A549 (cell line): ENCODE measurements at regions not wholly inside any gene's neighbourhood (a gene's known extent, or its start where the extent isn't known, plus 50 kb on each side); places are given as distances from the start of the nearest gene placed in this dataset.
"Not testable (repeated sequence)": the region's sequence is repeated elsewhere in the genome, so short reads cannot be mapped to it uniquely, and the experiment has no call there.

ENCODE experiments used
- ATAC-seq, 2 experiments: fragments of 200-7000 bp in 1 of 2; fragments of >200 bp in 1 of 2; cut with Nextera tagmentation in 1 of 2; cut with Tn5 transposase in 1 of 2; 3 replicates each; pipeline versions ENCODE4 v1.8.0 to v1.9.1; 2018 to 2020; ENCODE audit warnings: mild to moderate bottlenecking in 1 of 2, moderate library complexity in 1 of 2
- CTCF ChIA-PET: fragments of 300-600 bp; sonication (Branson Sonifier 250); formaldehyde crosslinking; extraction: SDS; loops from one replicate; lab custom pipeline; 2021; ENCODE audit warnings: antibody characterized with exemption, inconsistent platforms; lab: Yijun Ruan, JAX
- POLR2A ChIA-PET: fragments of 350-600 bp; formaldehyde crosslinking; extraction: SDS; loops from one replicate; lab custom pipeline; 2021; ENCODE audit warnings: antibody characterized with exemption, inconsistent platforms; lab: Yijun Ruan, JAX
- DNase-seq, 2 experiments: peaks; one replicate each; pipeline versions ENCODE4 v3.0.0 to v3.0.0-alpha.2; 2011 to 2016; ENCODE audit warnings: low read depth in 1 of 2, low spot score in 1 of 2
- FAIRE-seq: peaks from 2 replicates; lab custom pipeline; 2011; peaks lifted over from hg19 to GRCh38; lab: Jason Lieb, UNC
- H3K27ac ChIP-seq, 2 experiments: fragments of >200 bp; sonication (Bioruptor Twin); formaldehyde crosslinking; 3 replicates each; pipeline ENCODE4 v1.5.1; 2016 to 2017
- H3K4me1 ChIP-seq: fragments of >200 bp; sonication (Bioruptor Twin); formaldehyde crosslinking; 3 replicates; pipeline ENCODE4 v1.6.1; 2016
- H3K4me2 ChIP-seq: fragments of >200 bp; sonication (Bioruptor Twin); formaldehyde crosslinking; 3 replicates; pipeline ENCODE4 v1.6.1; 2016
- H3K4me3 ChIP-seq: fragments of >200 bp; sonication (Bioruptor Twin); formaldehyde crosslinking; 3 replicates; pipeline ENCODE4 v1.5.1; 2016
- H3K9me3 ChIP-seq: fragments of >200 bp; sonication (Bioruptor Twin); formaldehyde crosslinking; 3 replicates; pipeline ENCODE4 v1.6.1; 2016
- BCL3 ChIP-seq: fragments of >200 bp; sonication (Bioruptor Twin); formaldehyde crosslinking; IDR thresholded peaks from 3 replicates; pipeline ENCODE4 v1.6.1; 2016
- CBX2 ChIP-seq: fragments of 200-600 bp; sonication (generic); IDR thresholded peaks from 2 replicates; pipeline ENCODE4 v1.6.1; 2016; ENCODE audit warnings: low read depth, mild to moderate bottlenecking, borderline replicate concordance
- CHD2 ChIP-seq: fragments of 150-350 bp; IDR thresholded peaks from 2 replicates; pipeline ENCODE4 v1.6.1; 2014; ENCODE audit warnings: low read length; ENCODE audit not compliant: partially characterized antibody
- CTCF ChIP-seq: fragments of >200 bp; sonication (Bioruptor Twin); formaldehyde crosslinking; IDR thresholded peaks from 3 replicates; pipeline ENCODE4 v1.5.1; 2016
- EHMT2 ChIP-seq: fragments of 200-600 bp; sonication (generic); IDR thresholded peaks from 2 replicates; pipeline ENCODE4 v1.6.1; 2016; ENCODE audit warnings: antibody characterized with exemption, low read depth, mild to moderate bottlenecking, moderate library complexity
- ELK1 ChIP-seq: fragments of 150-350 bp; IDR thresholded peaks from 2 replicates; pipeline ENCODE4 v1.6.1; 2014; ENCODE audit warnings: low read depth, mild to moderate bottlenecking, low read length
- EP300 ChIP-seq, 2 experiments: fragments of >200 bp; sonication (Bioruptor Twin); formaldehyde crosslinking; IDR thresholded peaks; 2 replicates in 1 of 2; 3 replicates in 1 of 2; pipeline ENCODE4 v1.6.1; 2016 to 2017
- GATA3 ChIP-seq: IDR thresholded peaks from 2 replicates; pipeline ENCODE4 v1.6.1; 2012; ENCODE audit warnings: borderline replicate concordance
- HDAC2 ChIP-seq: fragments of 200-600 bp; sonication (generic); IDR thresholded peaks from 2 replicates; pipeline ENCODE4 v1.6.1; 2016
- HEYL ChIP-seq: fragments of 250-450 bp; sonication (Bioruptor Pico); IDR thresholded peaks from 2 replicates; pipeline ENCODE4 v1.8.0; 2021; ENCODE audit warnings: mild to moderate bottlenecking, moderate library complexity
- HOXA7 ChIP-seq: fragments of 250-450 bp; sonication (Bioruptor Pico); IDR thresholded peaks from 2 replicates; pipeline ENCODE4 v1.5.0; 2020; ENCODE audit warnings: mild to moderate bottlenecking, moderate library complexity
- MAX ChIP-seq: IDR thresholded peaks from 2 replicates; pipeline ENCODE4 v1.6.1; 2012
- NPAS2 ChIP-seq: fragments of 250-450 bp; sonication (Bioruptor Pico); IDR thresholded peaks from 2 replicates; pipeline ENCODE4 v1.8.0; 2022; ENCODE audit warnings: mild to moderate bottlenecking, moderate library complexity, borderline replicate concordance
- NR3C1 ChIP-seq: fragments of >200 bp; sonication (Bioruptor Twin); formaldehyde crosslinking; IDR thresholded peaks from 3 replicates; pipeline ENCODE4 v1.6.1; 2017
- PBX3 ChIP-seq: IDR thresholded peaks from 2 replicates; pipeline ENCODE4 v1.6.1; 2012
- RAD21 ChIP-seq, 2 experiments: fragments of >200 bp in 1 of 2; sonication (Bioruptor Twin) in 1 of 2; formaldehyde crosslinking in 1 of 2; IDR thresholded peaks in 1 of 2; conservative IDR thresholded peaks in 1 of 2; 2 replicates in 1 of 2; 3 replicates in 1 of 2; pipeline ENCODE4 v1.6.1; 2012 to 2018; ENCODE audit warnings: inconsistent platforms in 1 of 2
- RARB ChIP-seq: fragments of 250-450 bp; sonication (Bioruptor Pico); IDR thresholded peaks from 2 replicates; pipeline ENCODE4 v1.8.0; 2021; ENCODE audit warnings: mild to moderate bottlenecking, moderate library complexity
- ZSCAN20 ChIP-seq: fragments of 250-450 bp; sonication (Bioruptor Pico); IDR thresholded peaks from 2 replicates; pipeline ENCODE4 v1.8.0; 2022; ENCODE audit warnings: mild to moderate bottlenecking, moderate library complexity
- WGBS: methylation state at CpG from one replicate; pipeline ENCODE4 v1.1.6; 2017; ENCODE audit errors: missing lambda C conversion rate; 5-methylcytosine and 5-hydroxymethylcytosine counted together

- DNase-seq (no peak), ATAC-seq (no peak), FAIRE-seq (no peak)
- no peaks in the 10 kb centered on the region for H3K9me3 ChIP-seq
- POLR2A ChIA-PET, result no interaction called here
- H3K27ac ChIP-seq, result no peak overlapping the region
- H3K4me3 ChIP-seq, result no peak overlapping the region
- WGBS, result 24% methylated on average over 3 of the region's 3 CpGs
- TF ChIP-seq GATA3 (no peak), MAX (no peak), HDAC2 (no peak)
- H3K4me1 ChIP-seq, result no peaks in the 10 kb centered on the region
- CTCF ChIA-PET, result no interaction called here
- H3K4me2 ChIP-seq, result no peak overlapping the region
Observed at GRCh38 chr21:14740116-14740515, 194.0 kb upstream of the SAMSN1 start.

GRCh38 chr21:14739590-14739989, 193.5 kb upstream of the SAMSN1 start:
- ATAC-seq, result no peak
- Histone ChIP-seq H3K4me3 (no peak overlapping the region), H3K9me3 (no peaks in the 10 kb centered on the region), H3K4me1 (no peaks in the 10 kb centered on the region), H3K27ac (no peak overlapping the region), H3K4me2 (no peak overlapping the region)
- ChIA-PET CTCF (no interaction called here), POLR2A (no interaction called here)
- TF ChIP-seq CBX2, result no peak
- no peak for TF ChIP-seq ELK1
- TF ChIP-seq BCL3, result no peak
- TF ChIP-seq HEYL (CRISPR knock-in tag), result no peak
- no peak for TF ChIP-seq NR3C1
- no peak for TF ChIP-seq NPAS2 (CRISPR knock-in tag)
- no peak for TF ChIP-seq EHMT2
- 46% methylated on average over 2 of the region's 2 CpGs for WGBS
- no peak for FAIRE-seq
- DNase-seq, result no peak

- H3K4me1 ChIP-seq, H3K27ac ChIP-seq, POLR2A ChIA-PET, H3K4me2 ChIP-seq, FAIRE-seq, DNase-seq, H3K4me3 ChIP-seq, ATAC-seq, H3K9me3 ChIP-seq: not testable (repeated sequence)
- CTCF ChIA-PET, result interaction anchor here (1.0 kb wide), 1 partner anchor 11 kb away, joined by 4 read pairs; no protein-coding TSS in a partner anchor
- WGBS, result 75% methylated on average over 3 of the region's 3 CpGs
Observed at GRCh38 chr21:14738576-14738975, 192.5 kb upstream of the SAMSN1 start.

GRCh38 chr21:14737922-14738321, 191.8 kb upstream of the SAMSN1 start:
- FAIRE-seq (no peak), ATAC-seq (peak in 1 of 2 experiments; percentile 59; a peak in 2 of 6 replicates)
- 3% methylated on average over 6 of the region's 6 CpGs for WGBS

More at GRCh38 chr21:14737922-14738321, 191.8 kb upstream of the SAMSN1 start:
- Histone ChIP-seq H3K4me2 (no peak overlapping the region), H3K4me3 (no peak overlapping the region), H3K9me3 (no peaks in the 10 kb centered on the region), H3K27ac (no peak overlapping the region), H3K4me1 (no peaks in the 10 kb centered on the region)
- POLR2A ChIA-PET, result no interaction called here
- TF ChIP-seq EP300 (IDR thresholded peaks at IDR 0.05), result no peak
- TF ChIP-seq RARB (CRISPR knock-in tag), result no peak
- peak; percentile 40 for TF ChIP-seq CTCF
- TF ChIP-seq RAD21 (conservative IDR thresholded peaks at IDR 0.05 in 1 of 2, IDR thresholded peaks at IDR 0.05 in 1 of 2), result peak; percentile 19 to 45; a peak in 3 of 5 replicates
- TF ChIP-seq CHD2, result no peak
- TF ChIP-seq PBX3, result no peak
- no peak for TF ChIP-seq HOXA7
- TF ChIP-seq ZSCAN20 (CRISPR knock-in tag), result no peak
- CTCF ChIA-PET, result interaction anchor here (0.8 to 1.6 kb wide), 4 partner anchors 9 to 90 kb away, joined by 3 to 4 read pairs (median 4); no protein-coding TSS in a partner anchor
- peak; percentile 1 to 63 for DNase-seq
